ENCODE measurements at regions not wholly inside any gene's neighbourhood (a gene's known extent, or its start where the extent isn't known, plus 50 kb on each side); places are given as distances from the start of the nearest gene placed in this dataset.

DNA sequence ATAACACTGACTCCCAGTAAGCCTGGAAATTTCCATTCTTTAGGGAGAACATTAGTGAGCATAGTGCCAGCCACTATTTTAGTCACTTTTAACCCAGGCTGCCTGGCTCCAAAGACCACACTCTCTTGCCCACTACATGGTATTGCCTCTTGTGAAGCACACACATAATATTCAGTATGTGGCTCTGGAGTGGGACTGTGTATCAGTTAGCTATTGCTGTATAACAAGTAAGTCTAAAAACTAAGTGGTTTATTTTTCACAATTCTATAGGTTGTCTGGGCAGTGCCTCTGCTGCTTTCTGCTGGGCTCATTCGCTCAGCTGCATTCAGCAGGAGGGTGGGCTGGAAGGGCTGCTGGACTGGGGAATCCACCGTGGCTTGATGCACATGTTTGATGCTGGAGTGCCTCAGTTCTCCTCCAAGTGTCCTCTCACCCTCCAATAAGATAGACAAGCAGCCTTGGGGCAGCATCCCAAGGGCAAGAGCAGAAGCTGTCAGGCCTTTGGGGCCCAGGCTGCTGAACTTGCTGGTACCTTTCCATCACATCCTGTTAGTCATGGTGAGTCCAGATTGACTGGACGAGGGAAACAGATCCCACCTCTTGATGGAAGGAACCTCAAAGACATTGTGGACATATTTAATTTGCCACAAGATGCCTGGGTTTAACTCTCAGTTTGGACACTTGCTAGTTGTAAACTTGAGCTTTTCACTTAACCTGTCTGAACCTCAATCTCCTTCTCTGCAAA, 66.6 kb upstream of the TLE3 start:
- no peak overlapping the region for H3K4me3 ChIP-seq (ENCODE audit: low read length)
- no peak for DNase-seq (ENCODE audit: low read depth)
- TF ChIP-seq, protein P1, sequence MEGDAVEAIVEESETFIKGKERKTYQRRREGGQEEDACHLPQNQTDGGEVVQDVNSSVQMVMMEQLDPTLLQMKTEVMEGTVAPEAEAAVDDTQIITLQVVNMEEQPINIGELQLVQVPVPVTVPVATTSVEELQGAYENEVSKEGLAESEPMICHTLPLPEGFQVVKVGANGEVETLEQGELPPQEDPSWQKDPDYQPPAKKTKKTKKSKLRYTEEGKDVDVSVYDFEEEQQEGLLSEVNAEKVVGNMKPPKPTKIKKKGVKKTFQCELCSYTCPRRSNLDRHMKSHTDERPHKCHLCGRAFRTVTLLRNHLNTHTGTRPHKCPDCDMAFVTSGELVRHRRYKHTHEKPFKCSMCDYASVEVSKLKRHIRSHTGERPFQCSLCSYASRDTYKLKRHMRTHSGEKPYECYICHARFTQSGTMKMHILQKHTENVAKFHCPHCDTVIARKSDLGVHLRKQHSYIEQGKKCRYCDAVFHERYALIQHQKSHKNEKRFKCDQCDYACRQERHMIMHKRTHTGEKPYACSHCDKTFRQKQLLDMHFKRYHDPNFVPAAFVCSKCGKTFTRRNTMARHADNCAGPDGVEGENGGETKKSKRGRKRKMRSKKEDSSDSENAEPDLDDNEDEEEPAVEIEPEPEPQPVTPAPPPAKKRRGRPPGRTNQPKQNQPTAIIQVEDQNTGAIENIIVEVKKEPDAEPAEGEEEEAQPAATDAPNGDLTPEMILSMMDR (IDR thresholded peaks at IDR 0.05; ENCODE audit: insufficient read depth, low read depth, low read length, missing control alignments): no peak

DNA sequence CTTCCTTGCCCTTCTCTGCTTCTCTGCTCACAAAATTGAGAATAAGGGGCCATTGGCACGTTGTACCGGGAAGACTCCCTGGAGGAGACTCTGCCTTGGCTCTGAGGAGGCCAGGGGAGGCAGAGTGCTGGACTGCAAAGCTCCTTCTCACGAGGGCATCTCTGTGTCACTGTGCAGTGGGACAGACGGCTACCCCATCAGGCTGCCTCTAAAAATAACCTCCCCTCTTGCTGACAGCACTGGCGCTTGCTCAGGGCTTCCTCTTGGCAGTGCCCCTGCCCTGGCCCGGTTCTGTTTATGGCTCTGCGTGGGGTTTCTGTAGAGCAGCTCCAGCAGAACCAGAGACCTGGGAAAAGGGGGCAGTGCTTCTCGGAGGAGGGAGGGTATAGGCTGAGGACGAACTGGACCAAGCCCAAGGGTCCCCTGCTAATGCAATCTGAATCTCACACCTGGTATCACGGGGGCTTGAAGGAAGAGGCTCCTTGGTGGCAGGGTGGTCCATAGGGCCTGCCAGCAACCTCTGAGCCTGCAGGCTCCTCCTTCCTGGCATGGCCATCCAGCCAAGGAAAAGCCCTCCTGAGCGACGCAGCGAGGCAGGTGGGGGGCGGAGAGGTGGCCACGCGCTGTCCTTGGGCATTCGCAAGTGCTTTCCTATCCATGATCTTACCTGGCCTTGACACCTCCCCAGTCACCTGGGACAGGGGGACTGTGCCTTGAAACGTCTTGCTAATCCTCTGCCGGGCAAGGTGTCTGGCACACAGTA, 63.3 kb upstream of the TLE3 start:
- TF ChIP-seq, protein P1 (IDR thresholded peaks at IDR 0.05; ENCODE audit: insufficient read depth, low read depth, low read length, missing control alignments): no peak
- H3K4me3 ChIP-seq (ENCODE audit: low read length): no peak overlapping the region
- DNase-seq (ENCODE audit: low read depth): no peak

DNA sequence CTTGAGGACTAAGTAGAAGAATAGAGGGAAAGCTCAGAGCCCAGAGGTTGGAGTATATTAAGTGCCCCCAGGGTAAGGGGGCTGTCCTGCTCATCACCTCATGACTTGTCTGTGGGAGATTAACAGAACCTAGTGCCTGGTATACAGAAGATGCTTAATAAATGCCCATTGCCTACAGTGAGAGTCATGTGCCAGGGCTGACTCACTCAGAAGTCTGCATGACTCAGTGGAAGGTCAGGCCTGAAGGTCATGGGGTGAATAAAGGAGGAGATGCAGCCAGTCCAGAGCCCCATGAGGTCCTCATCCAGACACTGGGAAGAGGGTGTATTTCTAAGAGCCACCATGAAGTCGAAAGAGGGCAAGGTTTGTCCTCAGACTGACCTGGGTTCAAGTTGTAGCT, 62.5 kb upstream of the TLE3 start:
- DNase-seq (ENCODE audit: low read depth): no peak
- H3K4me3 ChIP-seq (ENCODE audit: low read length): no peak overlapping the region
- TF ChIP-seq, protein P1 (IDR thresholded peaks at IDR 0.05; ENCODE audit: insufficient read depth, low read depth, low read length, missing control alignments): no peak

DNA sequence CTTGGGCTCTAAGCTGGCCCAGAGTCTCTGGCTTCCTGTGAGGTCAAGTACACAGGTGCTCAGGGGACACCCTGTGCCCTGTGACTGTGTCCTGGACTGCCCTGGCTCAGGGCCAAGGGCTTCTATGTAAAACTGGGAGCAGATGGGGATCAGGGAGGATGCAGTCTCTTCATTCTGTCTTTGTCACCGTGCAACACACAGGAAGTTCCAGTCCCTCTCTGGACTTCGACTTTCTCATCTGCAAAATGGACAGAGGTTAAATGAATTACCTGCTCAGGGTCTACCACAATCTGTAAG, 61.9 kb upstream of the TLE3 start:
- no peak for DNase-seq (ENCODE audit: low read depth)
- TF ChIP-seq, protein P1 (IDR thresholded peaks at IDR 0.05; ENCODE audit: insufficient read depth, low read depth, low read length, missing control alignments): no peak
- no peak overlapping the region for H3K4me3 ChIP-seq (ENCODE audit: low read length)

DNA sequence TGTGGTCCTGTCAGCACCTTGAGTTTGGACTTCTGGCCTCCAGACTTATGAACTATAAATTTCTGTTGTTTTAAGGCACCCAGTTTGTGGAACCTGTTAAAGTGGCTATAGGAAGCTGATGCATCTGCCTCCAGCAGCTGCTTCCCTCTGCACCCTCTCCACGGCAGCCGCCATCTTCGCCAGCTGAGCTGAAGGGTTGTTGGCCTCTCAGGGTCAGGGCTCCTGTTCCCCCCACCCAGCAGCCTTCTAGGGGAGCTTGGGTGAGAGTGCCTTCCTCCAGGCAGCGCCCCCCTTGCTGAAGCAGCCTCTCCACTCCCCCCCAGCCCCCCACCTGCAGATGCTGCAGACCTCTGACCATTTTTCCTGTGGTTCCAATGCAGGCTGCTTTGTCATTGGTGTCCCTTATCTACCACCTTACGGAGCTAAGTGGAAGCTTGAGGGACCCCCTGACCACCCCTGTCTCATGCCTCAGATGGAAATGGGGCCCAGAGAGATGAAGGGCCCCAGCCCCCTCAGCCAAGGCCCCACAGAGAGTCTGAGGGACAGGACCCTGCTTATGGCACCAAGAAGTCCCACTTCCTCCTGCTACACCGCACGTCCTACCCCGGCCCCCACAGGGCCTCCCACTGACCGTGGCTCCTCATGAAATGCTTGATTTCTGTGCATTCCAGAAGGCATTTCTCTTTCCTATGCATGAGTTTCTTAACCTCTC, 61.4 kb upstream of the TLE3 start:
- DNase-seq (ENCODE audit: low read depth): no peak
- TF ChIP-seq, protein P1 (IDR thresholded peaks at IDR 0.05; ENCODE audit: insufficient read depth, low read depth, low read length, missing control alignments): no peak
- no peak overlapping the region for H3K4me3 ChIP-seq (ENCODE audit: low read length)

DNA sequence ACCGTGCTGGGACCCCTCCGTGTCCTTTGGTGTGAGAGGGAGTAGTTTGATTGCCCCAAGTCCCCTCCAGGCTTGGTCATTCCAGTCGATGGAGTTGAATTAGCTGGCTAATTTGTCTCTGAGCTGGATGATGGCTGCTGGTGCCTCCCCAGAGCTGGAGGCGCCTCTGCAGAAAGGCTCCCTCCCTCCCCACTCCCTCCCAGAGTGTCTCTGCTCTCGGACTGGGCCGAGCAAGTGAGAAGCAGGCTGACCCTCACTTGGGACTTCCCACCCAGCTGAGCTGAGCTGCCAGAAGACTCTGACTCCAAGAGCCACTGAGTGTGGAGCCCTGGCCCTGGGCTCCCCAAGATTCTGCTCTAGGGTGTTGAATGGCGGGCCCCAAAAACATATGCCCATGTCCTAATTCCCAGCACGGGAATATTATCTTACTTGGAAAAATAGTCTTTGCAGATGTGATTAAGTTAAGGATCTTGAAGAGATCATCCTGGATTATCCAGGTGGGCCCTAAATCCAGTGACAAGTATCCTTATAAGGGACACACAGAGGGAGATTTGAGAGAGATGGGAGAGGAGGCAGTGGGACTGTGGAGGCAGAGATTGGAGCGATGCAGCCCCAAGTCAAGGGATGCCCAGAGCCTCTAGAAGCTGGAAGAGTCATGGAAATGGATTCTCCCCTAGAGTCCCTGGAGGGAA, 60.7 kb upstream of the TLE3 start:
- DNase-seq (ENCODE audit: low read depth): no peak
- TF ChIP-seq, protein P1 (IDR thresholded peaks at IDR 0.05; ENCODE audit: insufficient read depth, low read depth, low read length, missing control alignments): no peak
- H3K4me3 ChIP-seq (ENCODE audit: low read length): no peak overlapping the region

All from epithelial cell of esophagus (primary cell).